GM19035 (cell line): ENCODE measurements at regions not wholly inside any gene's neighbourhood (a gene's known extent, or its start where the extent isn't known, plus 50 kb on each side); places are given as distances from the start of the nearest gene placed in this dataset.

Experiments used
- ATAC-seq: cut with Tn5 transposase; IDR thresholded peaks from one replicate; pipeline ENCODE4 v1.9.1; 2021; ENCODE audit not compliant: unreplicated experiment

DNA sequence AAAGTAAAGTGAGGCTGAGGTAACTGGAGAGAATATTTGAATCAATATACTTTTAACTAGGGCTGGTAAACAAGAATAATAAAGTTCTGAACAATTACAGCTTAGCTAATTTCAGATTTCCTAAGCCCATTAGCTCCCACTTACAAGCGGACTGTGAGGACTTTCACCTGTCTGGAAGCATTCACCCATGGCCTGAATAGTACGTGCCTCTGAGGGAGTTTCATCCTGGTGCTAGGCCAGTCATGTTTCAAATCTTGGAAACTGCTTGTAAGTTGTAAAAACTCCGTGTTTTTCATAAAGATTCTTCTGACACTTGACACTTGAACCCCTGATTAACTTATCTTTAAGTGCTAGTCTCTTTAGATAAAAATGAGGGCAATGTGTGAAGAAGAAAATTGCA lies 975.2 kb upstream of the GHITM start:
- ATAC-seq: no peak

DNA sequence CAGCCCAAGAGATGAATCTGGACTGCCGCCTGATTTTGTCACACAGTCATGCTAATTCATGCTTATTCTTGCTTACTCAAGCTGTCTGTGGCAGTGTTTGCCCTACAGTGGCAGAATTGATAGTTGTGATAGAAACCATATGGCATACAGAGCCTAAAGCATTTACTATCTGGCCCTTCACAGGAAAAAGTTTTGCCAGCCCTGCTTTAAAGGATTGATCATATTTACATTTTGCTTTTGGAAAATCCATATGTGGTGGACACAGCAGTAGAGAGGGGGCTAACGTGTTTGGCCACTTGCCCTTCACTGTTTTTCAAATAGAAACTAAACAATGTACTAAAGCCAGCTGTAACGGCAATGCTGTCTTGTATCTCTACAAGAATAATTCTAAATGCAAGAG lies 974.0 kb upstream of the GHITM start:
- no peak for ATAC-seq

DNA sequence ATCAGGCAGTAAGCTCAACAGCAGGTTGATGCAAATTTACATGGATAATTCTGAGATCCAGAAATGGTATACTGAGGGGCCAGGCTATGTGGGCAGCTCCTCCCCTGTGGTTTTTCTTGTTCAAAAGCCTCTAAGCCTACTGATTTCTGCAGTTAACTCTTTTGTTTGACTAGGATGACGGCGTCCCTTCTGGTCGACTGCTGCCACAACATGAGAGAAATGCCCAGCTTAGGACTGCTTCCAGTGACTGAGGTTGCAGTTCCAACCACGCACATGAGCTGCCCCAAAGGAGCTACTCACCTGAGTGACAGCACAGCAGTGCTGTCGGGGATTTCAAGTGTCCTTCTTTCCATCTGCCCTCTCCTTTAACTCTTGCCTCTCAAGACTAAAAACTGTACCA lies 973.0 kb upstream of the GHITM start:
- ATAC-seq: no peak

DNA sequence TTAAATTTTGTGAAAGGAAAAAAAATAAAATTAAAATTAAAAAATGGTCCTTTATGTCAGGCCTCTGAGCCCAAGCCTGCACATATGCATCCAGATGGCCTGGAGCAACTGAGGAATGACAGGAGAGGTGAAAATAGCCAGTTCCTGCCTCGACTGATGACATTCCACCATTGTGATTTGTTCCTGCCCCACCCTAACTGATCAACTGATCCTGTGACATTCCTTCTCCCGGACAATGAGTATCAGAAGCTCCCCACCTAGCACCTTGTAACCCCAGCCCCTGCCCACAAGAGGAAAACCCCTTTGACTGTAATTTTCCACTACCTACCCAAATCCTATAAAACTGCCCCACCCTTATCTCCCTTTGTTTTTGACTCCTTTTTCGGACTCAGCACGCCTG lies 972.2 kb upstream of the GHITM start:
- ATAC-seq: no peak

DNA sequence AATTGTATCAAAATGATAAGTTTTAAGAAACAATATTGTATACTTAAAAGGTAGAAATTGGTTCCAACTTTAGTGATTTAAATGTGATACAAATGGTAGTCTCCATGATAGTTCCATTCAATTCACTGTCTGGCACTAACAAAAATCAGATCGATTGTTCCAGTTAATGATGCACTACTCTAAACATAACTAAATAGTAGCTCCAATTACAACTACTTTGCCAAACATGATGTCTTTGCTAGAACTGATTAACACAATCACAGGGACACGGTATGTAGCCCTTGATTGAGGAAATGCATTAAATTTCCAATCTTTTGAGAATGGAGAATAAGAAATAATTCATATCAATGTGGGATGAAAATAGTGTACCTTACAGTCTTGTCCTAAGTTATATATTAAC lies 962.4 kb upstream of the GHITM start:
- no peak for ATAC-seq

DNA sequence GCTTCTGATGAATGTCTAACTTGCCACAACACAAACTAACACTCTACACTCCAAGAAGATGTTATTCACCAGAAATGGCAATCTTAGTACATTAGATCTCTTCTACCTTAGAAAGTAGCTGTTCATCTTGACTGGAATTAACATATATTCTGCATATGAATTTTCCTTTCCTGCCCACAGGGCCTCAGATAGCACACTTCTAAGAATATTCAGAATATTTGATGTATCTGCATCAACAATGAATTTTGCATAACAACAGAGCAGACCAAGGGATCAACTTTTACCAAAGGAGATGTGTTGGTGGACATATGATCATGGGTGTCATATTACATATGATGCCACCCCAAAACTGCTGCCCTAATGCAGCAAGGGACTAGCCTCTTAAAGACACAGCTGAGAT lies 960.8 kb upstream of the GHITM start:
- ATAC-seq: no peak

DNA sequence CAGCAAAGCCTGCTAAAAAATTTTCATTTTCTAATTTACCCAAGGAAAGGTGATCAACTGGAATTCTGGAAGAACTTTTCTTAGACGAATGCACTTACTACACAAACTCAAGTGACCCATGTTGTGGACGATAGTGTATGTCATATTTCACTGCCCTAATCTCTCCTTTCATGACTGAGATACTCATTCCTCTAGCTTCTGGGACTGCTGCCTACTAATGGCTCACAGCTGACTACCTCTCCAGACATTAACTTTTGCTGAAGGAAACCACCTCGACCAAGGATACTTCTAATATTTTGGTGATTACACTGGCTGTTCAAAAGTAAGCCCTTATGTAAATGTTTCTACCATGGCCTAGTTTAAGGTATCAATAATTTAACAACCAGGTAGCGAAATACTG lies 959.9 kb upstream of the GHITM start:
- ATAC-seq: no peak

DNA sequence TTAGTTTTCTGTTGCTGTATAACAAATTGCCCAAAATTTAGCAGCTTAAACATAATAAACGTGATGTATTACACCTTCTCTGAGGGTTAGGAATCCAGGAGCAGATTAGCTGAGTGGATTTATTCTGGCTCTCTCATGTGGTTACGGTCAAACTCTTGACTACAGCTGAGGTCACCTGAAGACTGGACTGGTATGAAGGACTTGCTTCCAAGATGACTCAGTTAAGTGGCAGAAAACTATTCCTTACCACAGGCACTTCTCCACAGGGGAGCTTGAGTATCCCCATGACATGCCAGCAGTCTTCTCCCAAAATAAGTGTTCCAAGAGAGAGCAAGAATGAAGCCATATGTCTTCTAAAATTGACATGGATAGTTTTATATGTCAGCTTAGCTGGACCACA lies 957.2 kb upstream of the GHITM start:
- ATAC-seq: no peak

DNA sequence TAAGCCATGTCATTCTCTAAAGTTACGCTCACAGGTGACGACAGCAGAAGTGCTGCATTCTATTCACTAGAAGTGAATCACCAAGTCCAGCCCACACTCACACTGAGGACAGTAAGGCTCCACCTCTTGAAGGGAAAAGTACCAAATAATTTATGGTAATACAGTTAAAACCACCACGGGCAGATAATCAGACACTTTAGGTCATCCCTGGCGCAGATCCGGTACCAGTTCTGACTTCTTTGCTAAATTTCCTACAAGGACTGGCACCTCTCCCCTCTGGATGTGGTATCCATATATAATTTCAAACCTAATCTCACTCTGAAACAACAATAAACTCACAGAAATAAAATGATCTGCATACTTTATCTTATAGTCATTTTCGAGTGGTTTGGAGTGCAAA lies 954.7 kb upstream of the GHITM start:
- no peak for ATAC-seq

DNA sequence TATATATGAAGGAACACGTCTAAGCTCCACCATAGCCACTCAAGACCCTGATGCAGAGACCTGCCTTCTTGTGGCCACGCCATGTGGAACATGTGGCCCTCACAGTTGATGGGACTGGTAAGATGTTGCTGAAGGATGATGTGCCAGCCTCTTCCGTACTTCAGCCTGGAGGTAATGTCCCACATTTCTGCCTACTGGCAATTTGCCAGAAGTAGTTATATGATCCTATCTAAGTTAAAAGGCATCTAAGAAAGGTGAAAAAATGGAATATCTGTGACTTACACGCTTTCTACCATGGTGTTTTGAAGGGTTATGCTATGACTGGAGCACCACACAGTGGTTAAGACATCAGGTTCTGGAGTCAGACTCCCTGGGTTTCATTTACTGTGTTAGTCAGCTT lies 948.7 kb upstream of the GHITM start:
- no peak for ATAC-seq

DNA sequence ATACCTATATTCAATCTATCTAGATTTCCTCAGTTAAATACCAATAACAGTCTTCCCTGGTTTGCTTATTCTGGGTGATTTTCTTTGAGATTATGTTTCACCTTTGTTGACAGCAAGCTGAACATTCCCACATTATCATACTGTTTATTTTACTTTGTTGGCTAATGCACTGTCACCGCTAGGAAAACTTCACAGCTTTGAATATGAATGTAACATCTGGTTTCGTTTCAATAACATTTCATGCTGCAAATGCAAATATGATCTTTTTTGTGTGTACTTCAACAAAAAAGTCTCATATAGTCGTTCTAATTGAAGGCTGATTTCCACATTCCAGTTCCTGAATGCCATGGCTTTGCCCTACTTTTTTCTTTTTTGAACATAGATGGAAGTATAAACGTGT lies 946.3 kb upstream of the GHITM start:
- no peak for ATAC-seq

DNA sequence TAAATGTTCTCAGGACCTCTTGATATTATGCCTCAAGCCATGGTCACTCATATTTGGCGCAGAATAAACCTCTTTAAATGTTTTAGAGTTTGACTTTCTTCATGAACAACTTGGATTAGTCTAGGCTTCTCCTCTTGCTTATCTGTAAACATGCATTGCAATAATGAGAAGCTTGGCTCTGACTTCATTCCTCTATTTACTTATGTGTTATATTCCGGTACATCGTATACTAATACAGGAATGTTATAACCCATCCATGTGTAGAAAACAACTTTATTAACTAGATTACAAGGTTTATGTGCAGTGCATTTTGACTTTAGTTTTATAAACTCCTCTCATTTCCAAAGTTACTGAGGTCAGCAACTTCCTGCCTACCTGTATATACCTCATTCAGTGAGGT lies 944.3 kb upstream of the GHITM start:
- ATAC-seq: no peak

DNA sequence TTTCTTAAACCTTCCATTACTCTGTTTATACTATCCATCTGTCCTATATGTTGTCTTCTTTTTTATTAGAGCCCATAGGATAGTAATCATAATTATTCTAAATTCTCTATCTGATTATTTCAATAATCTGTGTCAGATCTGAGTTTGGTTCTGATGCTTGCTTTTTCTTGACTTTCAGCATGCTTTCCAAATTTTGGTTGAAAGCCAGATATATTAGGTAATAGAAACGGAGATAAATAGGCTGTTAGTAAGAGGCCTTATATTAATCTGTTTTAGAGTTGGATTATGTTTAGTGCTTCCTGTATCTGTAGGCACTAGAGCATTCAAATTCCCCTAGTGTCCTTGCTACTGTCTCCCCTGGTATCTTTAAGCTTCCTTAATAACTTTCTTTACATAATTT lies 939.9 kb upstream of the GHITM start:
- ATAC-seq: no peak

DNA sequence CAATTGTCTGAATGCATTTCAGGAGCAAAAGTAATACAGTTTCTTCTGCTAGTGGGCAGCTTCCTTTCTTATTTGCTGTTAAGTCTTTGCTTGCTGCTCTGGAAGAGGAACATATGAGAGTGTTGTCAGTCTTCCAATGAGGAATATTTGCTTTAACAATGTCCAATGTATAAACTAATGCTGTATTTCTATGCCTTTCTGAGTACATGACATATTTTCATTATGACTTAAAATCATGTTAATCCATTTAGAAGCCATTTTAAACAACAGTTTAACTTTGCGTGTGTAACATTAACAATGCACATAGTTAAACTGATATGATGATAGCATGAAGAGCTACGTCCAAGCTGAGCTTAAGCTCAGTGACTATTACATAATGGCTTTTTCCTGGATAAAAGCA lies 933.4 kb upstream of the GHITM start:
- ATAC-seq: no peak

DNA sequence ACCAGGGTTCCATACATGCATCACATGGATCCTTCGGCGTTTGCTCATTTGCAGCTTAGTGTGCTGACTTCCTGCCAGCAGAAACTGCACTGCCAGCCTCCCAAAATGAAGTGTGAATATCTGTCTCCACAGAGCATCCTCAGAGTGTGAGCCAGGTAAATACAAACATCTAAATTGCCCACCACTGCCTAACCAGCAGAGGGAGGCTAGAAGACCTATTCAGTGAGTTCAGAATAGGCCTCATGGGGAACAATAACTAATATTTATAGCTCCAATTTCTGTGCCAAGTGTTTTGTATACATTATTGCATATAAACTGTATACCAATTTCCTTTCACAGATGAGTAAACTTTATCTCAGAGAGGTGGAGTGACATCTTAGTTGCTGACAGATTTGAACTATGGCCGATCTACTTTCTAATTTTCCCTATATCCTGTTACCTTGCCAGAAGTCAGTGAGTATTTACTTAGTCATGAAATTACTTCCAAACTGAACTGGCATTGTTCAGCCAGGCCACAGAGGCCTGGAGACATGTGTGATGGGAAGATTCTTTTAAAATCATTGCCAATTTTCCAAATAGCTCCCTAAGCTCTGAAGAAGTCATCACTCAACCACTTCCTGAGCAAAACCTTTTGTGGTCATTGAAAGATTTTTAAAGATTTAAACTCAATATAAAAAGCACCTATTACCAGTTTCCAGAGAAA lies 926.5 kb upstream of the GHITM start:
- ATAC-seq: no peak

DNA sequence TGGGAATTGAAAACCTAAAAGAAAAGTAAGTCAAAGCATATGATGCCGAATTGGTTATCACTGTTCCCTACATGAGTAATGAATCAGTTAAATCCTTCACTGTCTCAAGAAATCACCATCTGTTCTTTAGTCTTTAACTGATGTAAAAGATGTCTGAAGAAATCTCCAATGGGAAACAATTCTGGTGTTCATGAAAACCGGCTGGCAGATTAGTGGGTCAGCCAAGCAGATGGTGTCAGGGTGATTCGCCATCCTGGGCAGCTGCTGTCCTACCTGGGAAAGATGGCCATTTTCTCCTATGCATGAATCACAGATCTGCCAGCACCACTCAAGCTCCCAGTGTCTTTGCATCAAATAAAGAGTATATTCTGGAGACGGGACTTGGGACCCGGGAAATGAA lies 925.2 kb upstream of the GHITM start:
- no peak for ATAC-seq

DNA sequence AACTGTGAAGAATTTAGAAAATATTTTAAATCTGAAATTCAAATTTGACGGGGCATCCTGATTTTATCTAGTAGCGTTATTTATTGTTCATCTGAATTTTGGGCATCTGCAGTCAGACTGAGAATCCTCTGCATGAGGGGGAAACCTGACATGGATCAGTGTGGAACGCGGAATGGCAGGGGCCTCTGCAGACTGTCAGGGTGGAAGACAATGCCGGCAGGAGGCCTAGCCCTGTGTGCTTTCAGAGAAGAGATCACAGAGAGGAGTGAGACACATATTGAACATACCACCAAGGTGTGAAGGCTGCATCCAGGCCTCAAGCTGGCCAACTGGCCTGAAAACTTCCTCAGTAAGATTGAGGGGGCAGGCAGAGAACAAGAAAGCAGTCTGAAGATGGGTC lies 921.1 kb upstream of the GHITM start:
- no peak for ATAC-seq

DNA sequence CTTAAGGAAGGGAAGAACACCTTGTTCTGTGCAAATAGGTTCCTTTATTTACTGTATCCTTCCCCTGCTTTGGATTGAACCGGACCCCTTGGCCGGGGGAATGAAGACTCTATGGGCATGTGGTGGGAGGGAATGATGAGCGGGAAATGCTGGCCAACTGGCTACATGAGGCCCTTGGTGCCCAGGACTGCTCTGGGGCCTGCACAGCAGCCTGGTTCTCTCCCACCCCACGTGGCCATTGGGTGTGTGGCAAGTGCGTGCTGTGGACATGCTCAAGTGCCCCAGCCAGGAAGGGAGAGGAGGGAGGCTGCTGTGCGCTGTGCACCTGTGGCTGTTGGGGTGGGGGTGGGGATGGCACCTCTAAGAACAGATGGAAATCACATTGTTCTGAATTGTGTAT lies 917.0 kb upstream of the GHITM start:
- no peak for ATAC-seq

DNA sequence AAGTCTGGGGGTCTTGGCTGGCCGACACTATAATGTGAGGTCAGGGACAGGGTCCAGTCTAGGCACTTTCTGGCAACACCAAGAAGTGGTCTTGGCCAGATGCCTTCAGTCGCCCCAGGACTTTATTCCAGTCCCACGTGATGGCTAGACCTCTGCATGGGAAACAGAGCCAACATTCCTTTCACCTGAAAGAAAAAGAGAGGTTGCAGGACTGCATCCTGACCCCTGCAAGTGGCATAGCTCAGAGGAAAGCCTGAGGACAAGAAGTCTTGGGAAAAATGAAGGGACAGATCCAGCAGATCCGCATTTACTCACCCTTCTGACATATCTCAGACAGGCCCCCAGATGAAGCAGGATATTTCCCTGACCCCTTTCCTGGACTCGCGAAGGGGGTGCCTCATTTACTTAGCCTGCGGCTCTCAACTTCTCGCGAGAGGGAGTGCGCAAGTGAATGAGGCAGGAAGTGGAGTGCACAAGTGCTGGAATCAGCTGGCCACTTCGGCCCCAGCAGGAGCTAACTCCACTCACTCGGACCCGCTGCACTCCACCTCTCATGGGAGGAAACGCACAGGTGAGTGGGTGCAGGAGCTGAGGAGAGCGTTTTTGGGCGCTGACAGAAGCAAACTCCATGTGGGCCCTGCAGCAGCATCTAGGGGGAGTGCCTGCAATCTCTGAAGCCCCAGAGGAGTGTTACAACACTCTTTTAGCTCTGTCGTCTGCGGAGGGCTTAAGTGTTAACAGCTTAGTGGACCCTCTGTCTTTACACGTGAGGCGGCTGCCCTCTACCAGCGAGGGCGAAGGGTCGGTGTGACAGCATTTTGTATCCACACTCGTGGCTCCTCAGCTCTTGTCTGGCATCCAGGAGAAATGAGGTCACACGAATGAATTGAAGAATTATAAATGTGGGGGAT lies 916.2 kb upstream of the GHITM start:
- no peak for ATAC-seq

DNA sequence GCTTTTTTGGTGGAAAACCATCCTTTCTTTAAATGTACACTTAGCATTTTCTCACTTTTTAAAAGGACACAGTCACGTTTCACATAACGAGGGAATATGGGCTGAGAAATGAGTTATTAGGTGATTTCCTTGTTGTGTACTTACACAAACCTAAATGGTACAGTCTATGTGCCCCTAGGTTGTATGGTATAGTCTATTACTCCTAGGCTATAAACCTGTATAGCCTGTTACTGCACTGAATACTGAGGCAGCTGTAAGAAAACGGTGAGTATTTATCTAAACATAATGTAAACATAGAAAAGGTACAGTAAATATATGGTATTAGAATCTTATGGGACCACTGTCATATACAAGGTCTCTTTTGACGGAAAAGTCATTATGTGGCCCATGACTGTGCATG lies 913.5 kb upstream of the GHITM start:
- no peak for ATAC-seq

DNA sequence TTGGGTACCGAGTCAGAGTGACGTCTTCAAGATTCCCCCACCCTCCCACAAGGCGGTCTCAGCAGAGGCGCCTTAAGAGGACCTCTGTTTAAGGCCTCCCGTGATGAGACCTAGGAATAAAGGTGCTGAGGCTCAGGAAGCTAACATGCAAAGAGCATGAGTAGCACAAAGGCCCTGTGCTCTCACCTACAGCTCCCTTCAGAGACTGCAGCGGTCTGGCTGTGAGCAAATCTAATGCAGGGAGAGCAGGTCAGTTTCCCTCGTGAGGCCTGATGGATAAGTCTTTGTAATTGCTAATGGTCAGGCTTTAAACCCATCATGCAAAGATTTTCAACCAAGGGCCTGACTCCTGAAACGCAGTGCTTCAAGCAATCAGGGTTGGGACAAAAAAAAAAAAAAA lies 909.3 kb upstream of the GHITM start:
- ATAC-seq: no peak

DNA sequence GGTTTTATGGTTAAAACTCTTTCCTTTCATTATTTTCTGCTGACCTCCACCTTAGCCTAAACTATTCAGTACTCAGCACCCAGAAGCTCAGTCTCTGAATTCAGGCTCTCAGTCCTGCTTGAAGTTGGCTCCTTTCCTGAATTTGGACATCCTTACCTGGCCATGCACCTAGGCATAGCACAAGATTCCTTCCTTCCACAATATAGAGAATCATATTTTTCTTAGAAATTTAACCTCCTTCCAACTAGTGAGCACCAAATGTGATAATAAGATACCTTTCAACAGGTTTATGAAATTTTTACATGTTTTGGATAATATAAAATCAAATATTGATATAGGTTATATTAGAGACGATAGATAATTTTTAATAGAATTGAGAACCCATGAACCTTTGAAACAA lies 905.6 kb upstream of the GHITM start:
- ATAC-seq: no peak
